GM18951 (cell line): ENCODE measurements at regions not wholly inside any gene's neighbourhood (a gene's known extent, or its start where the extent isn't known, plus 50 kb on each side); places are given as distances from the start of the nearest gene placed in this dataset.
"Not testable (repeated sequence)": the region's sequence is repeated elsewhere in the genome, so short reads cannot be mapped to it uniquely, and the experiment has no call there.

Source experiments
- POLR2A ChIP-seq: IDR thresholded peaks from 4 replicates; pipeline ENCODE4 v1.6.1; 2011; ENCODE audit warnings: mild to moderate bottlenecking; ENCODE audit not compliant: insufficient read length, insufficient read depth; ENCODE audit errors: extremely low read depth
- in situ Hi-C: fragments of 300-500 bp; cut with MboI; formaldehyde crosslinking; loops from one replicate; pipeline ENCODE4 v1.12.0; 2022; ENCODE audit warnings: low sequenced_read_pairs, mixed read lengths, inconsistent platforms; ENCODE audit not compliant: unreplicated experiment

DNA sequence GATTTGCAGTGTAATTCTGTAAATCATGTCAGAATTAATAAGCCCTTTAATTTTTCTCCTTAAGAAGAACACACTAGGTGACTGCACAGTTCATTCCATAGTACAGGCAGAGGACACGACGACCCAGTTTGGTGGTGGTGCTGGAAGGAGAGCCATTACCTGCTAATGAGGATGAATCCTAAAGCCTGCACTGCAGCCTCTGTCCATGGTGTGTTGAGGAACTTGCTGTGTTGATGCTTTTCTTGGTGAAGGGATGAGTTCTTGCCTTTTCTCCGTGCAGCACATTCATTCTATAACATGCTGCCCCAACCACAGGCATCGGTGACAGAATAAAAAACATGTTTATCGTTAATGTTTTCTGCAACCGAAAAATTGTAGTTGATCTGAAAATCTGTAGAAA lies 89.6 kb upstream of the VEPH1 start:
- no peak for TF ChIP-seq POLR2A
- in situ Hi-C loops = no loop called here

DNA sequence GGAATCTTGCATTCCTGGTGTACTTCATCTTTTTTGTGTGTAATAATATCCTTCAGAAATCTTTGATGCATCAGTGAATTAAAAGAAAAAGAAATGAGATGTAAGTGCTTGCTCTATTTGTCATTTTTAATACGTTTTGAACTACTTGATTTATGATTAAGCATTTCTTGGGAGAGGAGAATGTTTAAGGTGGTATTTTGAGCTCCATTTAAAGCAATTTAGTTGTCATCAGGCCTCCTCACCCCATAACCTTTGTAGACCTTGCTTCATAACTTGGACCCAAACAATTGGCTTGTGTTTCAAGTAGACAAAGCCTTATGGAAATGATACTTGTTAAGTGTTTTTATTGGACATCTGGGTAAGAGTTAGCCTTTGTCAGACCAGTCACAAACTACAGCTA lies 87.1 kb upstream of the VEPH1 start:
- TF ChIP-seq POLR2A = no peak
- in situ Hi-C loops = no loop called here

DNA sequence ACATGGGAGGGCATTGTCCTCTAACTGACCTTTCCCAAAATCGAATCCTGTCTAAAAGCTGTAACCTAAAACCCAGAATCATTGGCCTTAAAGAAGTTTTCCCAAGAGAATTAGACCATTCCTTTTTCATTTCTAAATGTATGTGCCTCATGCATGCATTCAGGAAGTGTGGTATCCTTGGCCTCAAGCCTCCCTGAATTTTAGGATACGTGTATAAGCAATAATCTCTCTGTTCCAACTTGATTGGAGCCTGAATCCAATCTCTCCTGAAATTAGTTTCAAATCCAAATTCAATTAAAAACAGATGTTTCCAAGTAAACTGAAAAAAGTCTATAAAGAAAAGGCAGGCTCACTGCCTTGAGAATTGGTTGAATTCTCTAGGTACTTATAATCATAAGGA lies 86.0 kb upstream of the VEPH1 start:
- no peak for TF ChIP-seq POLR2A
- in situ Hi-C loops = no loop called here

DNA sequence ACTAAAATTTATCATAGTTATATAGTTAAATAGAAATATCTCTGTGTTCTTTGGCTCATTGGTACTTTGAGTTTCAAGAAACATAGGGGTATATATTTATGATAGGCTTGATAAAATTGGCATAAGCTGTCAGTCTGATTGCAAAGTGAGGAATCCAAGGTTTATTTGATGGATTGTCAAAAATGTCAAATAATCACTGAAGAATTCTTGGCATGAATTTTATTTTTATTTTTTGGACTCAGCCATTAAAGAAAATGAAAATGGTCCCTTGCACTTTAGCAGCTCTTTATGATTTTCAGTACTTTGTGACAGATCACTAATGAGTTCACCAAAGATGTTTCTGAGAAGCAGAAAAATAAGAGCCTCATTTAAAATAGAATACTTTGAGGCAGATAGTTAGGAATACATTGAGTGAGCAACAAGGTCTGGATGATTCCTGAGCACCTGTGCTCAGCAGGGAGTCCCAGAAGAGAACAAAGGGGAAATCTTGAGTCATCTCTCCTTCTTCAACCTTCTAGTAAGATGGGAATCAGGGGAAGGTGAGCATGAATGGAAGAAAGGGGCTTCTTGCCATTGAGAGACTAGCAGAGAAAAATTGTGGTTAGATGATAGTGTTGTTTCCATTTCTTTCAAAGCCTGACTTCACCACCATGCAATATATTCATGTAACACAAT lies 85.3 kb upstream of the VEPH1 start:
- in situ Hi-C loops = no loop called here
- TF ChIP-seq POLR2A = no peak

DNA sequence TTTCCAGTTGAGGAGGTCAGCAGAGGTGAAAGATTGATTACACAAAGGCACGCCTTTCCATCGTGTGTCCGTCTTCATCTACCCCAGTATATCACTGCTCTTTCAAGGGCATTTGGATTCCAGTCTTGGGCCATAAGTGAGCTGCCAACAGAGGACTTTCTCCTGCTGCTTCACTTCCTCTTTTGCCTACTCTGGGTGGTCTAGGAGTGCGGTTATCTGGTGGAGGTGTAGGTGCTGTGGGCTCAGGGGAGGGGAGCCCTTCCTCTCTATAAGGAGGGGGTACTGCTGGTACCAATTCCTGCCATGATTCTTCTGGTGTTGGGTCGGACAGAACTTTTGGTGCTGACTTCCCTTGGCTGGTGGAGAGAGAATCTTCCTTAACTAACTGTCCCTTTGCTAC lies 83.1 kb upstream of the VEPH1 start:
- in situ Hi-C loops = no loop called here
- no peak for TF ChIP-seq POLR2A

DNA sequence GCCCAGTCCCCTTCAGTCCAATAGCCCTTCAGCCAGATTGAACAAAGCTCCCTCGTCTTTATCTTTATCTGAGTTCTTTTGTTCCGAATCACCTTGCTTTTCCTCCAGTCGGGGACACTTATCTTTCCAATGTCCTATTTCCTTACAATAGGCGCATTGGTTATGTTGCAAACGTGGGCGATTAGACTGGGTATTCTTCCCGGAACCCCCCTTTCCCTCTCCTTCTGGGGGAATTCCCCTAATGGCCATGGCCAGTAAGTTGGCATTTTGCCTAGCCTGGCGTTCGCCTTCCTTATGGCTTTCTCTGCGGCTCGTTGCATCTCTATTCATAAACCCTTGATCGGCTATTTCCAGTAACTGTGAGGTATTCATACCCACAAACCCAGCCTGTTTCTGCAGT lies 82.2 kb upstream of the VEPH1 start:
- in situ Hi-C loops = no loop called here
- TF ChIP-seq POLR2A = no peak

DNA sequence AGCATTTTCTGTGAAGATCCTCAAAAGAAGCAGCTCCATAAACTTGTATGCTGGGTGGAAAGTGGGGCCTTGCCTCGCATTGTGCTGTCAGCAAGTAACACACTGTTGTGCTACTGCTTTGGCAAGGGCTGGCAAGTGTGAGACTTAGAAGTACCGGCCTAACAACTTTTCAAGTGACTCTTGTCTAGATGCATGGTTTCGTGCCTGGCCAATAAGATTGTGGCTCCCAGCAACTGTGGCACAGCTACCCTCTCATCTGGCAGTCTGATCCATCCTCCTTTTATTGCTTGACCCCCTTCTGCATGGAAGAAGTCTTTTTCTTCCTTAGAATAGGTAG lies 79.4 kb upstream of the VEPH1 start:
- TF ChIP-seq POLR2A = no peak
- in situ Hi-C loops = no loop called here

DNA sequence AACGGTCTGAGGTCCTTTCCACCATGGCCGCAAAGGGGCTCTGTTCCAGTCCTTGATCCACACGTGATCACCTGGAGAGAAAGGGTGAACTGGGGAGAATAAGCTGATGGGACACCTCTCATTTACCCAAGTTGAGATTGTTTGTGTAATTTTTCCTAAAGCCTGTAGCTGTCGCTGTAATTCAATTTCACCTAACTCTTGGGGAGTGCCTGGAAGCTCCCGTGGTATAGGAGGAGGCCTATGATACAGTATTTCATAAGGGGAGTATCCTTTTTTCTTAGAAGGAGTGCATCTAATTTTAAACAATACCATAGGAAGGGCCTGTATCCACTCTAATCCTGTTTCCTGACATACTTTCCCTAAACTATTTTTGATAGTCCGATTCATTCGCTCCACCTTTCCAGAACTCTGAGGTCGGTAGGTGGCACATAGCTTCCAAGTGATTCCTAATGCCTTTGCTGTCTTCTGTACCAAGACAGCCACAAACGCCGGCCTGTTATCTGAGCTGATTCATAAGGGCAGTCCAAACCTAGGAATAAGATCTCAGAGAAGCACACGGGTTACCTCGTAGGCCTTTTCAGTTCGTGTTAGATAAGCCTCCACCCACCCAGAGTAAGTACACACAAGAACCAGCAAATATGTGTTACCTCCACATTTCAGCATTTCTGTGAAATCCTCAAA lies 78.9 kb upstream of the VEPH1 start:
- in situ Hi-C loops = not testable (repeated sequence)

DNA sequence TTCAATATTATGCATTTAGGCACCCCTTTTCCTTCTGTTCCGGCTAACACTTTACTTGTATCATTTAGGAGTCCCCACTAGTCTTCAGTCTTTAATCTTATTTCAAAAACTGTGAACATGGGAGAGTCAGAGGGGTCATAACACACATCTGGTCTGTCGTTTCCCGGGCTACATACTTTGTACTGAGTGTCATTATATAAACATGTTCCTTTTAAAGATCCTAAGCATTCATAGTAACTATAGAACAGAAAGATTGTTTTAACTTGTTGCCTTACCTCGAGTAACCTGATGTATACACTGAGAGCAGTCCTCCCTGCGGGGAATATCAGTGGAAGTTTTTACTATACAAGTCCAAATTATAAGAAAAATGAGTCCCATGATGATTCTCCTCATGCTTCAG lies 78.2 kb upstream of the VEPH1 start:
- in situ Hi-C loops = no loop called here
- no peak for TF ChIP-seq POLR2A

DNA sequence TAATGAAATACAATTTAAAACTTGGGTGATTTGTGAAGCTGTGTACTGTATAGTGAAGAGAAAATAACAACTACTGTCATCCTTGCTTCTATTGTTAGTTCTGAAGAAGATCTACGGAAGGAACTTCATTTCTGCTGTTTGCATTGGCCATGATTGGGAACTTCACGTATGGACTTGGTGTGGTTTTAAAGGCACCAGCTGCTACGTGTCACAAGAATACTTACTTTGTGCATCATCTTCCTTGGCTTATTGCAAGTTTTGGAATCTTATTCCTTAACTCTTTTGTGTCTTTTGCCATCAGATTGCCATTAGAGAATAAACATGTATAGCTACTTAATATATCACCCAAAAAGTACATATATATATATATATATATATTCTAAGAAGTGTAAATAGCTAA lies 75.0 kb upstream of the VEPH1 start:
- in situ Hi-C loops = no loop called here
- TF ChIP-seq POLR2A = no peak

DNA sequence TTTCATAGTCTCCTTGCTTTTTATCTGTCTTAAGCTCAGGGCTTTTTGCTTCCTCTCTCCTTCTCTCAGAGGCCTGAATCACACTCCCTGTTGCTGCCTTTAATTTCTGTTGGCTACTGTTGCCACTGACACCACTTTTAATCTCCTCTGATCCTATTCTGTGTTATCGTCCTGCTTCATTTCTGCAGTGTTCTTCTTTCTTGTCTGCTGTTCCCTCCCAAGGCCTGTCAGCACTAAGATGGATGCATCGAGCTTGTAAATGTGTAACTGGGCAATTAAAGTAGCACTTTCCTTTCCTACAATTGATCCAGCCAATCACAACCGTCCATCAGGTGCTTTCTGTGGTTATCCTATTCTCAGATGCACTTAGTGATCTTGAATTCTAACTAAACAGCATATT lies 71.3 kb upstream of the VEPH1 start:
- TF ChIP-seq POLR2A = no peak
- in situ Hi-C loops = no loop called here

DNA sequence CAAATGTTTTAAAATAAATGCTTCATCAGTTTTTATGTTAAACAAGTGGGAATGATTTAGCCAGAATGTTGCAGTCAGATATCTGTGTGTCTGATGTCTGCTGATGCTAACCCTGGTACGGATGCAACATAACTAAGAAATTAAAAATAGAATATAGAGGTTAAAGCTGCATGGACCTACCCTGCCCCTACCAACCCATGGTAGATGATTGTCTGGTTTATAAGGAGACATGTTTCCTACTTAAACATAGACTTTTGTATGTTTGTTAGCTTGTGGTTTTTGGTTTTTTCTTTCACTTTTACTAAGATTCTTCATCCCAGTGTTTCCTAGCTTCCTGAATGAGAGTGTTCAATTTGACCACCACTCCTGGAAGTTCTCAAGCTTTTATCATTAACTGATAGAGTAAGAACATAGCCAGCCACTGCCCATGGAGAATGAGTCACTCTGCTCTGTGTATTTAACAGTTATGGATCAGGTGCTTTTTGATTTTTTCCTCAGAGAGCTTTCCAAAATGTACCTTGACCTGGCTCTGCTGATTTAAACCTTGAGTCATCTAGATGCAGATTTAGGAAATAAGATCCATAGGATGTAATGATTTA lies 70.7 kb upstream of the VEPH1 start:
- in situ Hi-C loops = no loop called here
- TF ChIP-seq POLR2A = no peak

DNA sequence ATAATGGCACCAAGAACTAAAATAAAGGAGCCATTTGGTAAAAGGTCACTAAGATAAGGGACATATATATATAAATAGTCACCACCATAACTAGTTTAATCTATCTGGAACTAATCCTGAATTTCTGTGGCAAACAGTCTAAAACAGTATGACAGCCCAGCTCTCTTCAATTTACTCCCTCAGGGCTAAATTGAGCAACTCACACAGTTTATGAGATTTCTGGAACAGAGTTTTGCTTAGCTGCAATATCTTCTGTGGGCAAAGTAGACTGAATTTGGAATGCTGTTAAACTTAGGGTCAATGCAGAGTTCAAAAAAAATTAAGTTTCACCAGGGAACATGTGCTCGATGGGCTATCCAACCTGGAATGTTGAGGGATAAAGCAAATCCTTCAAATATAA lies 70.1 kb upstream of the VEPH1 start:
- in situ Hi-C loops = no loop called here
- no peak for TF ChIP-seq POLR2A

DNA sequence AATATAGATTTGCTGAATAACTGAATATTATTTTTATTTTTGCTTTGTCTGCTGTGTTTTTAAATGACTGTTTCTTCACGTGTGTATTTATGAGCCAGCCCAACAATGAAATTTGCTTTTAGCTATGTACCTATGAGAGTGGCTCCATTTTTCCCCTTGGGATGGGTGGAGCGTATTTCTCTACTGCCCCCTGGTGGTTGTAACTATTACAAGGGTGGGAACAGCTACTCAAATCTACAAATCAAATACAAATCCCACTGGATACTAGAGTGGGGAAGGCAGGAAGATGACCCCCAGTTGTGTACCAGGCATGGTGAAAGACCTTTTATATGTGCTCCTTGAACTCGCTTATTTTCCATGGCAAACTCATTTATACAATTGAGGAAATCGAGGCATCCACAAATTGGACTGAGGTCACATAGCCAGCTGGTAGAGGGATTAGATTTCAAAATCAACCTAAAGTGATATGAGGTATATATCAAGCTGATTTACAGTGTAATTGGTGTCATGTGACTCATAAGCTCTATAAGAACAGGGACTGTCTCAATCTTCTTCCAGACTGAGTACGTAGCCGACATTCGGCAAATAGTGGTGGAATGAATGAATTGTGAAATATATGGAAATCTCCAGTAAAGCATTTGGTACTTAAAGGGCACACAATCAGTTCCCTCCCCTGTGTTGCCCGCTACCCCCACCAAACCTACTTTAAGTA lies 69.5 kb upstream of the VEPH1 start:
- TF ChIP-seq POLR2A = no peak
- in situ Hi-C loops = no loop called here
